ACC112 (cell line): ENCODE measurements at regions not wholly inside any gene's neighbourhood (a gene's known extent, or its start where the extent isn't known, plus 50 kb on each side); places are given as distances from the start of the nearest gene placed in this dataset.
A peak's percentile ranks its signal among the peaks of the same experiment; 100 is the strongest.

Experiments used
- H2AFZ ChIP-seq: fragments of 200-600 bp; sonication (generic); one replicate; pipeline ENCODE4 v1.6.0; 2017; ENCODE audit warnings: antibody characterized with exemption, low read length; ENCODE audit not compliant: unreplicated experiment
- H3K27ac ChIP-seq: fragments of 200-600 bp; sonication (generic); 2 replicates; pipeline ENCODE4 v1.5.1; 2014; ENCODE audit warnings: low read depth, mild to moderate bottlenecking, antibody characterized with exemption, low read length, moderate library complexity
- H3K27me3 ChIP-seq: fragments of 200-600 bp; sonication (generic); 2 replicates; pipeline ENCODE4 v1.6.1; 2014; ENCODE audit warnings: mild to moderate bottlenecking, antibody characterized with exemption, low read length, moderate library complexity, mixed read lengths; ENCODE audit not compliant: insufficient read depth
- H3K36me3 ChIP-seq: fragments of 200-600 bp; sonication (generic); 2 replicates; pipeline ENCODE4 v1.6.1; 2016; ENCODE audit warnings: mild to moderate bottlenecking, antibody characterized with exemption, low read length, moderate library complexity, mixed read lengths; ENCODE audit not compliant: insufficient read depth
- H3K4me1 ChIP-seq: fragments of 200-600 bp; sonication (generic); one replicate; pipeline ENCODE4 v1.6.1; 2016; ENCODE audit warnings: low read length, mixed read lengths; ENCODE audit not compliant: insufficient read depth, unreplicated experiment, control insufficient read depth
- H3K4me3 ChIP-seq: fragments of 200-600 bp; sonication (generic); 2 replicates; pipeline ENCODE4 v1.5.1; 2014; ENCODE audit warnings: mild to moderate bottlenecking, low read depth, low read length
- H3K79me2 ChIP-seq: fragments of 200-600 bp; sonication (generic); one replicate; pipeline ENCODE4 v1.6.0; 2016; ENCODE audit warnings: low read length; ENCODE audit not compliant: control insufficient read depth, unreplicated experiment, insufficient read depth

DNA sequence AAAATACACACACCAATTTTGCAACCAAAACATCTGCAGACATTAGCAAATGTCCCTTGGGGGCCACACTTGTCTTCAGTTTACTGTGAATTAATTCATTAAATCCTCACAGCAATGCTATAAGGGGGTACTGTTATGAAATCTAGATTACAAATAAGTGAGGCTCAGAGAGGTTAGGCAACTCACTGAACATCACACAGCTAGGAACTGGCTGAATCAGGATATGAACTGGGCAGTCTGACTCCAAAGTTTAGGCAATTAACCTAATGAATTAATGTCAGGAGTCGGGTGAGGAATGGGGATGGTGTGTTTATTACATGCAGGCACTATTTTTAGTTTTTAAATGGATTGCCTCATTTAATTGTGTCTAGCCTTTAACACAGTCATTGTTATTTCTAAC is 305.7 kb upstream of the XYLT1 start:
- peak overlapping the region; percentile 93 for H3K27ac ChIP-seq
- no peak overlapping the region for H3K4me3 ChIP-seq
- no peaks in the 10 kb centered on the region for H3K79me2 ChIP-seq
- no peaks in the 10 kb centered on the region for H3K36me3 ChIP-seq
- H2AFZ ChIP-seq = no peak overlapping the region
- H3K4me1 ChIP-seq = peaks cover 26% of the 10 kb centered on the region
- no peaks in the 10 kb centered on the region for H3K27me3 ChIP-seq

GRCh38 chr16:17775061-17775460 is 304.3 kb upstream of the XYLT1 start:
- Histone ChIP-seq H3K4me3 (no peak overlapping the region), H2AFZ (no peak overlapping the region), H3K79me2 (no peaks in the 10 kb centered on the region), H3K4me1 (peaks cover 21% of the 10 kb centered on the region), H3K36me3 (no peaks in the 10 kb centered on the region), H3K27me3 (no peaks in the 10 kb centered on the region), H3K27ac (no peak overlapping the region)

DNA sequence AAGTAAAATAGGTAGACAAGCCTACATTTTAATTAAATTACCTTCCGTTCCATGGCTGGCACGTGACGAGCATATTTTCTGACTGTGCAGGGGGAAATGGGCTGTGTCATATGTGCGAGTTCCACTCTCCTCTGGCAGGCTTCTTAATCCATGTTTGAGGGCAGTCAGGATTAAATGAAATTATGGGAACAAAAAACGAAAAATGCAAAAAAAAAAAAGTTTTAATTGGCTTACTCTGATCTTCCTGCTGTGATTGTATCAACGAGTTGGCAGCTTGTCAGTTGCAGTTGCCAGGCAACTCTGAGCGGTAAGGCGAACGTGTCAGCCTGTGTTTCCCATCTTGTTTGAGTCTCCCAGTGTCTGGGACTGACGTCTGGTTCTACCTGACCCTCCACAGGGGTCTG is 302.9 kb upstream of the XYLT1 start:
- no peak overlapping the region for H3K4me3 ChIP-seq
- H3K79me2 ChIP-seq = no peaks in the 10 kb centered on the region
- no peak overlapping the region for H2AFZ ChIP-seq

GRCh38 chr16:17770104-17770503 is 299.3 kb upstream of the XYLT1 start:
- Histone ChIP-seq H3K79me2 (no peaks in the 10 kb centered on the region), H3K4me1 (peaks cover 19% of the 10 kb centered on the region), H2AFZ (no peak overlapping the region), H3K36me3 (no peaks in the 10 kb centered on the region), H3K4me3 (no peak overlapping the region), H3K27ac (no peak overlapping the region), H3K27me3 (no peaks in the 10 kb centered on the region)

More for the DNA sequence above, 302.9 kb upstream of the XYLT1 start:
- no peaks in the 10 kb centered on the region for H3K36me3 ChIP-seq
- no peaks in the 10 kb centered on the region for H3K27me3 ChIP-seq
- H3K4me1 ChIP-seq = peaks cover 23% of the 10 kb centered on the region
- no peak overlapping the region for H3K27ac ChIP-seq

DNA sequence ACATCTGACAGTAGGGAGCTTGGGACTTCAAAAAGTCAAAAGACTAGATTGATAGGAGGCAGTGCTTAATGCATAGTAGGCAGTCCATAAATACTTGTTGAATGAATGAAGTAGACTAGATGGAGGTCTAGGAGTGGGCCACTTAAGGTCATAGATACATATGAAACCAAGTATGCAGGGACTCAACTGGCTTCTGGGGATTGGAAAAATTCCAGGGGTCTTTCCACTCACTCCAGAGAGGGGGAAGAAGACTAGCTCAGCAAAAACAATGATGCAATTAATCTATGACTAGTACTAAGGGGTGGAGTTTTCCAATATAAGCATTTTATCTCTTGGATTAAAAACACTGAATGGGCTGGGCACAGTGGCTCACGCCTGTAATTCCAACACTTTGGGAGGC is 298.3 kb upstream of the XYLT1 start:
- H3K79me2 ChIP-seq = no peaks in the 10 kb centered on the region
- peaks cover 19% of the 10 kb centered on the region for H3K4me1 ChIP-seq
- no peaks in the 10 kb centered on the region for H3K36me3 ChIP-seq
- H3K27ac ChIP-seq = peak overlapping the region; percentile 85
- H3K4me3 ChIP-seq = 0 out of 2 replicates have a peak overlapping the region, but pooled peaks have one; percentile 12
- no peak overlapping the region for H2AFZ ChIP-seq
- no peaks in the 10 kb centered on the region for H3K27me3 ChIP-seq

- Histone ChIP-seq H3K4me1 (peaks cover 19% of the 10 kb centered on the region), H2AFZ (no peak overlapping the region), H3K36me3 (no peaks in the 10 kb centered on the region), H3K79me2 (no peaks in the 10 kb centered on the region), H3K27me3 (no peaks in the 10 kb centered on the region), H3K27ac (peak overlapping the region; percentile 85), H3K4me3 (0 out of 2 replicates have a peak overlapping the region, but pooled peaks have one; percentile 12)
Measured at GRCh38 chr16:17768257-17768656, 297.5 kb upstream of the XYLT1 start.

- H2AFZ ChIP-seq = no peak overlapping the region
Measured at GRCh38 chr16:17766012-17766411, 295.3 kb upstream of the XYLT1 start.

DNA sequence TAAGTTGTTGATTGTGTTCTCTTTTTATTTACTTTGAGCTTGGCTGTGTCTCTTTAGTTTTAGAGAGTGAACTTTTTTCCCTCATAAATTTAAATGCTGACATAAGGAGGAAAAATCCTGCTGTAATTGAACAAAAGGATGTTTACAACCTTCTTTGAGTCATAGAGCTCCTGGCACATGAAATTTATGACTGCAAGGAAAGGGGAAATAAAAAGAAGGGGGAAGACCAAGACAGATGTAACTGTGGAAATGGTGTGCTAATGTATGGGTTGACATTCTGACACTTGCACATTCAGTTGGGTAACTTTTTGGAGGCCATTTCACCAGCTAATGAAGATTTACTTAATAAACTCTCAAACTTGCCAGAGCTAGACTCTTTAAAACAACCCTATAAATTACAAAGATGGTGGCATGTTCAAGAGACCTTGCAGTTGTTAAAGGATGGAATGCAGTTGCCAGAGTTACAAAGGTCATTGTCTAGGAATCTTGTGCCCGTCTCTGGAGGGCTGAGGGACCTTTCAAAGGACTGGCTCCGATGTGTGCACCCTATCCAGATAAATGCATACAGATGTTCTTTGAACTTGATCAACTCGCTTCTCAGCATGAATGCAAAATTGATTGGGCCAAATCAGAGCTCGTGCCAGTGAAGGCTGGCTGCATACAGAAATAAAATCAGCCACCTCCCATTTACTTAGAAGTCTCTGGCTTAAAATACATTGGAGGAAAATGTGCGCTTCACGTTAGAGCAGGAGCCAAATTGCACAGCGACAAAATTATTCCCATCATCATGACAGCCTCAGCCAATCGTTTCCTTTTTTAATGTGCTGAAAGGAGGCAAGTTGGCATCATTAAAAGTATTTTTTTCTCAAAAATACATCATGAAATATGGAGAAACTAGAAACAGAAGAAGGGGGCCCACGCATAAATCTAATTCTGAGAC is 289.0 kb upstream of the XYLT1 start:
- H3K4me3 ChIP-seq = no peak overlapping the region
- no peaks in the 10 kb centered on the region for H3K4me1 ChIP-seq
- no peak overlapping the region for H3K27ac ChIP-seq
- no peaks in the 10 kb centered on the region for H3K36me3 ChIP-seq
- H2AFZ ChIP-seq = no peak overlapping the region
- H3K27me3 ChIP-seq = peaks cover 2% of the 10 kb centered on the region; the same call in 1 of the 2 replicates
- H3K79me2 ChIP-seq = no peaks in the 10 kb centered on the region

More at GRCh38 chr16:17766012-17766411, 295.3 kb upstream of the XYLT1 start:
- no peaks in the 10 kb centered on the region for H3K36me3 ChIP-seq
- H3K27ac ChIP-seq = no peak overlapping the region
- H3K27me3 ChIP-seq = no peaks in the 10 kb centered on the region
- no peaks in the 10 kb centered on the region for H3K79me2 ChIP-seq
- peaks cover 19% of the 10 kb centered on the region for H3K4me1 ChIP-seq
- H3K4me3 ChIP-seq = no peak overlapping the region

DNA sequence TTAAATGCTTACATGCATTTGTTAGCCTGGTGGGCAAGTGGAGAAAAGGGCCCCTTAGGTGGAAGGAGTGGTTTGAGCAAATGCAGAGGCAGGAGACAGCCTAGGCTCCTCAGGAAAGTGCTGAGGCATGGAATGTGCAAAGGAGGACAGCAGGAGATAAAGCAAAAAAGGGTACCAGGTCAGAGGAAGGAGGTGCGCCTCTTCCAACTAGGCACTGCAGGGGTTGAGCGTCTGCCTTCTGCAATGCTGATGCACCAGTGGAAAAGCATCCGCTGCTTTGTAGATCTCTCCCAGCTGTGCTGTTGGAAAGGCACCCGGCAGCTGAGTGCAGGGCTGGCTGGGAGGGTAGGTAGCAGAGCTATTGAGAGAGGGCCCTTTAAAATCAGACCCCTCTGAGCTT is 287.0 kb upstream of the XYLT1 start:
- H3K4me1 ChIP-seq = no peaks in the 10 kb centered on the region

GRCh38 chr16:17755158-17755557 is 284.4 kb upstream of the XYLT1 start:
- H3K4me3 ChIP-seq = no peak overlapping the region
- H3K4me1 ChIP-seq = no peaks in the 10 kb centered on the region
- H3K27ac ChIP-seq = no peak overlapping the region
- no peaks in the 10 kb centered on the region for H3K36me3 ChIP-seq
- no peaks in the 10 kb centered on the region for H3K79me2 ChIP-seq
- no peak overlapping the region for H2AFZ ChIP-seq
- H3K27me3 ChIP-seq = peaks cover 5% of the 10 kb centered on the region; the same call in 1 of the 2 replicates

More for the DNA sequence above, 287.0 kb upstream of the XYLT1 start:
- no peaks in the 10 kb centered on the region for H3K36me3 ChIP-seq
- H3K27me3 ChIP-seq = peaks cover 5% of the 10 kb centered on the region; the same call in 1 of the 2 replicates
- H3K27ac ChIP-seq = no peak overlapping the region
- H3K79me2 ChIP-seq = no peaks in the 10 kb centered on the region
- H3K4me3 ChIP-seq = no peak overlapping the region
- no peak overlapping the region for H2AFZ ChIP-seq

DNA sequence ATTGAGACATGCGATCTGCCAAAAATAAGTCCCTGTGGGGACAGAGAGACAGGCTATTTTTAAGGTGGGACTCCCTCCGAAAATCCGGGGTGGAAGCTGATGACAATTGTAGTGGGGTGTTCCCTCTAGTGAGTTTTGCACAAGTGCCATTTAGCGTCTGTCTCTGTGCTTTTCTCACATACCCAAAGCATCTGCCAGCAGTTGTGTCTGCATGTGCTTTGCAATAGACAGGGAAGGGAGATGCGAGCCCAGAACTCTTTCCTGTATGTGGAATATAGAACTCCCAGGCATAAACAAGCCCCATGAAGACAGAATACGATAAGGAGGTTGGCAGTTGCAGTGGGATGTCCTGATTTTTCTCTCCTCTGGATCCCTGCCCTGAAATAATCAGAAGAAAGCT is 282.7 kb upstream of the XYLT1 start:
- H3K27ac ChIP-seq = no peak overlapping the region
- H3K36me3 ChIP-seq = no peaks in the 10 kb centered on the region
- no peaks in the 10 kb centered on the region for H3K79me2 ChIP-seq
- no peaks in the 10 kb centered on the region for H3K4me1 ChIP-seq
- no peak overlapping the region for H2AFZ ChIP-seq
- peaks cover 5% of the 10 kb centered on the region; the same call in 1 of the 2 replicates for H3K27me3 ChIP-seq
- H3K4me3 ChIP-seq = no peak overlapping the region
